ENCODE measurements at regions not wholly inside any gene's neighbourhood (a gene's known extent, or its start where the extent isn't known, plus 50 kb on each side); places are given as distances from the start of the nearest gene placed in this dataset.

DNA sequence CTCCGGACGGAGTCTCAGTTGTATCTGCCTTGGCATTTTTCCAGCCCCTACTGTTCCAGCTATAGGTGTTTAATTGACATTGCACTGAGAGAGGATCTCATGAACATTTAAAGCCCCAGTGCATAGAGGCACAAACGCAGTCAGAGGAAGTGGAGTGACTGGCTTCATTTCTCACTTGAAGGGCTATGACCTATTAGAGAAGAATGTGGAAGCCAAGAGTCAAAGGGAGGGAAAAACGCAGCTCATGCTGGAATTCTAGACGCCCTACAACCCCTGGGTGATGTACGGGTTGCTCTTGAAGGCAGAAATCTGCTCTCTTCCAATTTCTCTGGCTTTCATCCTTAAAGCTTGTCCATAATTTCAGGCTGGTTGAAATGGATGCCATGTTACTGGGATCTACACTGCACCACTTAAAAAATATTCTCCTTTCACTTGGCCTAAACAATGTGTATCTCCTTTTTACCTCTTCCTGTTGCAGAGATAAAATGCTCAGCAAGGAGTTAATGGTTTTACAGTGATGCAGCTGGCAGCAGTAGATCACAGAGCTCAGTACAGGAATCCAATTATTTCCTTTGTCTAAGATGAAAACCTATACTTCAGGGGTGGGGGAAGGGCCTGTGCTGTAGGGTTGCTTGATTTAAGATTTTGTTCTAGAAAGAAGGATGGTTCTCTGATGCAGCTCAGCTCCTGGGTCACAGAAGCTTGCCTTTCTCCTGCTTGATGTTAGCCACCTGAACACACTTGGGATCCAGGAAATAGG, 61.8 kb upstream of the MAMDC2 start:
- CTCF ChIA-PET, result interaction anchor here (1.0 to 2.3 kb wide), 2 partner anchors 8 to 10 kb away, joined by 3 to 6 read pairs; no protein-coding TSS in a partner anchor
- no peak overlapping the region for H2AFZ ChIP-seq (ENCODE audit: insufficient read depth, low read depth, low read length, poor library complexity, severe bottlenecking)
- ATAC-seq (ENCODE audit: low read depth), result no peak

GRCh38 chr9:69984831-69985230, 58.8 kb upstream of the MAMDC2 start:
- Histone ChIP-seq H3K4me2 (replicated peaks; ENCODE audit: low read depth, low read length, poor library complexity, severe bottlenecking) (no peak overlapping the region), H3K4me1 (ENCODE audit: control insufficient read depth in 2 of 2, insufficient read depth in 2 of 2, low read length in 2 of 2) (no peaks in the 10 kb centered on the region), H3K79me2 (ENCODE audit: control insufficient read depth, insufficient read depth, low read length) (no peaks in the 10 kb centered on the region), H3K27ac (ENCODE audit: low read length in 2 of 2) (no peak overlapping the region), H3K36me3 (replicated peaks in 1 of 2; ENCODE audit: control extremely low read depth in 1 of 2, control insufficient read depth in 1 of 2, extremely low read depth in 1 of 2, insufficient read depth in 2 of 2, low read length in 1 of 2) (no peaks in the 10 kb centered on the region), H3K27me3 (replicated peaks in 1 of 4; ENCODE audit: control extremely low read depth in 1 of 4, control insufficient read depth in 3 of 4, insufficient read depth in 4 of 4, low read length in 3 of 4) (no peaks in the 10 kb centered on the region), H3K9ac (ENCODE audit: low read length) (no peak overlapping the region), H2AFZ (ENCODE audit: insufficient read depth, low read depth, low read length, poor library complexity, severe bottlenecking) (no peak overlapping the region), H3K9me3 (ENCODE audit: control extremely low read depth in 1 of 3, control insufficient read depth in 2 of 3, insufficient read depth in 1 of 3, low read length in 2 of 3) (no peaks in the 10 kb centered on the region), H3K4me3 (ENCODE audit: control extremely low read depth in 1 of 5, extremely low read depth in 1 of 5, insufficient read depth in 1 of 5, low read depth in 2 of 5, low read length in 4 of 5) (no peak overlapping the region), H4K20me1 (ENCODE audit: control insufficient read depth, insufficient read depth, low read length, poor library complexity, severe bottlenecking) (no peaks in the 10 kb centered on the region)
- H3K27me3 Mint-ChIP-seq, result peaks cover 13% of the 10 kb centered on the region
- no peaks in the 10 kb centered on the region for H3K9me3 Mint-ChIP-seq (ENCODE audit: insufficient read depth)
- 82% methylated on average over 3 of the region's 3 CpGs for WGBS (ENCODE audit: insufficient coverage)
- DNase-seq (no peak), ATAC-seq (ENCODE audit: low read depth) (no peak)
- no peak overlapping the region for H3K27ac Mint-ChIP-seq
- TF ChIP-seq EZH2 (IDR thresholded peaks at IDR 0.05; ENCODE audit: borderline replicate concordance, insufficient read depth, low read depth, low read length, poor library complexity, severe bottlenecking), result no peak
- TF ChIP-seq, protein P1, sequence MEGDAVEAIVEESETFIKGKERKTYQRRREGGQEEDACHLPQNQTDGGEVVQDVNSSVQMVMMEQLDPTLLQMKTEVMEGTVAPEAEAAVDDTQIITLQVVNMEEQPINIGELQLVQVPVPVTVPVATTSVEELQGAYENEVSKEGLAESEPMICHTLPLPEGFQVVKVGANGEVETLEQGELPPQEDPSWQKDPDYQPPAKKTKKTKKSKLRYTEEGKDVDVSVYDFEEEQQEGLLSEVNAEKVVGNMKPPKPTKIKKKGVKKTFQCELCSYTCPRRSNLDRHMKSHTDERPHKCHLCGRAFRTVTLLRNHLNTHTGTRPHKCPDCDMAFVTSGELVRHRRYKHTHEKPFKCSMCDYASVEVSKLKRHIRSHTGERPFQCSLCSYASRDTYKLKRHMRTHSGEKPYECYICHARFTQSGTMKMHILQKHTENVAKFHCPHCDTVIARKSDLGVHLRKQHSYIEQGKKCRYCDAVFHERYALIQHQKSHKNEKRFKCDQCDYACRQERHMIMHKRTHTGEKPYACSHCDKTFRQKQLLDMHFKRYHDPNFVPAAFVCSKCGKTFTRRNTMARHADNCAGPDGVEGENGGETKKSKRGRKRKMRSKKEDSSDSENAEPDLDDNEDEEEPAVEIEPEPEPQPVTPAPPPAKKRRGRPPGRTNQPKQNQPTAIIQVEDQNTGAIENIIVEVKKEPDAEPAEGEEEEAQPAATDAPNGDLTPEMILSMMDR (IDR thresholded peaks at IDR 0.05), result no peak
- ChIA-PET CTCF (interaction anchor here (1.7 kb wide), 1 partner anchor 125 kb away, joined by 3 read pairs; no protein-coding TSS in a partner anchor), POLR2A (no interaction called here)
- intact Hi-C loops (cut with micrococcal nuclease), result no loop called here
- no peaks in the 10 kb centered on the region for H3K4me1 Mint-ChIP-seq
- H3K4me3 Mint-ChIP-seq, result no peak overlapping the region

More for the DNA sequence above, 61.8 kb upstream of the MAMDC2 start:
- TF ChIP-seq EZH2 (IDR thresholded peaks at IDR 0.05; ENCODE audit: borderline replicate concordance, insufficient read depth, low read depth, low read length, poor library complexity, severe bottlenecking), result no peak
- TF ChIP-seq, protein P1 (IDR thresholded peaks at IDR 0.05), result no peak
- Histone ChIP-seq H4K20me1 (ENCODE audit: control insufficient read depth, insufficient read depth, low read length, poor library complexity, severe bottlenecking) (no peaks in the 10 kb centered on the region), H3K36me3 (replicated peaks in 1 of 2; ENCODE audit: control extremely low read depth in 1 of 2, control insufficient read depth in 1 of 2, extremely low read depth in 1 of 2, insufficient read depth in 2 of 2, low read length in 1 of 2) (no peaks in the 10 kb centered on the region), H3K4me2 (replicated peaks; ENCODE audit: low read depth, low read length, poor library complexity, severe bottlenecking) (no peak overlapping the region), H3K79me2 (ENCODE audit: control insufficient read depth, insufficient read depth, low read length) (no peaks in the 10 kb centered on the region), H3K9me3 (ENCODE audit: control extremely low read depth in 1 of 3, control insufficient read depth in 2 of 3, insufficient read depth in 1 of 3, low read length in 2 of 3) (no peaks in the 10 kb centered on the region), H3K27ac (ENCODE audit: low read length in 2 of 2) (no peak overlapping the region), H3K4me1 (ENCODE audit: control insufficient read depth in 2 of 2, insufficient read depth in 2 of 2, low read length in 2 of 2) (no peaks in the 10 kb centered on the region), H3K4me3 (ENCODE audit: control extremely low read depth in 1 of 5, extremely low read depth in 1 of 5, insufficient read depth in 1 of 5, low read depth in 2 of 5, low read length in 4 of 5) (no peak overlapping the region), H3K9ac (ENCODE audit: low read length) (no peak overlapping the region), H3K27me3 (replicated peaks in 1 of 4; ENCODE audit: control extremely low read depth in 1 of 4, control insufficient read depth in 3 of 4, insufficient read depth in 4 of 4, low read length in 3 of 4) (no peaks in the 10 kb centered on the region)
- DNase-seq, result no peak
- Mint-ChIP-seq H3K9me3 (ENCODE audit: insufficient read depth) (no peaks in the 10 kb centered on the region), H3K4me3 (no peak overlapping the region), H3K27me3 (peaks cover 7% of the 10 kb centered on the region), H3K4me1 (no peaks in the 10 kb centered on the region), H3K27ac (no peak overlapping the region)
- POLR2A ChIA-PET, result no interaction called here
- 86% methylated on average over 2 of the region's 6 CpGs for WGBS (ENCODE audit: insufficient coverage)
- intact Hi-C loops (cut with micrococcal nuclease), result no loop called here

Measured in B cell (primary cell).